ENCODE measurements at regions not wholly inside any gene's neighbourhood (a gene's known extent, or its start where the extent isn't known, plus 50 kb on each side); places are given as distances from the start of the nearest gene placed in this dataset.

- Histone ChIP-seq H3K9me3 (no peaks in the 10 kb centered on the region), H3K36me3 (no peaks in the 10 kb centered on the region), H3K4me1 (no peaks in the 10 kb centered on the region), H3K27me3 (no peaks in the 10 kb centered on the region), H3K27ac (no peak overlapping the region), H3K4me3 (no peak overlapping the region)
- TF ChIP-seq CTCF (IDR thresholded peaks at IDR 0.05), result no peak
- 71 to 84% methylated on average over 13 of the region's 13 CpGs for WGBS, 2 donors
- FAIRE-seq, result no peak
- no peak for ATAC-seq
- intact Hi-C loops (cut with DNase I), result no loop called here
- no peak for DNase-seq
Measured at GRCh38 chr9:73647560-73647959, 495.9 kb downstream of the ANXA1 start.

GRCh38 chr9:73649552-73649951 lies 497.9 kb downstream of the ANXA1 start:
- intact Hi-C loops (cut with DNase I), result no loop called here
- ATAC-seq (no peak), DNase-seq (no peak), FAIRE-seq (no peak)
- Histone ChIP-seq H3K27ac (no peak overlapping the region), H3K4me3 (no peak overlapping the region), H3K36me3 (no peaks in the 10 kb centered on the region), H3K27me3 (no peaks in the 10 kb centered on the region), H3K9me3 (no peaks in the 10 kb centered on the region), H3K4me1 (no peaks in the 10 kb centered on the region)
- TF ChIP-seq CTCF (IDR thresholded peaks at IDR 0.05), result no peak
- WGBS, 2 donors, result 79 to 82% methylated on average over 10 of the region's 10 CpGs

- no peak for ATAC-seq
- Histone ChIP-seq H3K36me3 (no peaks in the 10 kb centered on the region), H3K4me1 (no peaks in the 10 kb centered on the region), H3K27ac (no peak overlapping the region), H3K27me3 (no peaks in the 10 kb centered on the region), H3K9me3 (no peaks in the 10 kb centered on the region), H3K4me3 (no peak overlapping the region)
- 69 to 89% methylated on average over 1 of the region's 1 CpG for WGBS, 2 donors
- no peak for TF ChIP-seq CTCF (IDR thresholded peaks at IDR 0.05)
- intact Hi-C loops (cut with DNase I), result no loop called here
- no peak for DNase-seq
- no peak for FAIRE-seq
Measured at GRCh38 chr9:73655363-73655762, 503.7 kb downstream of the ANXA1 start.

GRCh38 chr9:73655831-73656230 lies 504.2 kb downstream of the ANXA1 start:
- no peaks in the 10 kb centered on the region for H3K36me3 ChIP-seq
- DNase-seq (no peak), FAIRE-seq (no peak), ATAC-seq (no peak)
- H3K9me3 ChIP-seq, result no peaks in the 10 kb centered on the region
- no peak overlapping the region for H3K4me3 ChIP-seq
- intact Hi-C loops (cut with DNase I), result no loop called here
- no peak overlapping the region for H3K27ac ChIP-seq
- no peak for TF ChIP-seq CTCF (IDR thresholded peaks at IDR 0.05)
- WGBS, 2 donors, result 64 to 67% methylated on average over 2 of the region's 2 CpGs
- no peaks in the 10 kb centered on the region for H3K27me3 ChIP-seq
- H3K4me1 ChIP-seq, result no peaks in the 10 kb centered on the region

- Histone ChIP-seq H3K27me3 (peaks cover 0 to 4% (median 0%) of the 10 kb centered on the region in 4 donors), H3K4me1 (no peaks in the 10 kb centered on the region), H3K9me3 (no peaks in the 10 kb centered on the region), H3K36me3 (no peaks in the 10 kb centered on the region), H3K4me3 (no peak overlapping the region), H3K27ac (no peak overlapping the region)
- FAIRE-seq (no peak), DNase-seq (no peak), ATAC-seq (no peak)
- intact Hi-C loops (cut with DNase I), result no loop called here
- no peak for TF ChIP-seq CTCF (IDR thresholded peaks at IDR 0.05)
- 5 to 13% methylated on average over 1 of the region's 1 CpG for WGBS, 2 donors
Measured at GRCh38 chr9:73665253-73665652, 513.6 kb downstream of the ANXA1 start.
